ENCODE measurements at regions not wholly inside any gene's neighbourhood (a gene's known extent, or its start where the extent isn't known, plus 50 kb on each side); places are given as distances from the start of the nearest gene placed in this dataset.

DNA sequence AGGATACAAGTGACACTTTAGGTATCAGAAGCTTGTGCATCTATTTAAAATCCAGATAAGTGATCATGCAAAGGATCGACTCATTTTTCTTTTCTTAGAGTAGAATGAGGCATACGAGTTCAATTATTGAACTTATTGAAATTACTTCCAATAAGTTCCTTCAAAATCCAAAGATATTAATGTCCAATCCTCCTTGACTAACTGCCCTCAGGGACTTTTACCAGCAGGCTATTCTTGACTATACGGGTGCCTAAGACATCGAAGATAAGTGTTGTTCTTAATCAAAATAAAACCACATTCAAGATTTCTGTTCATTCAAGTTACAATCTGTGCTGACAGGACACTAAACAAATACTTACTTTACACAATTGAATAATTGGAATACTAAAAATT is 74.5 kb upstream of the SP4 start:
- CTCF ChIA-PET: interaction anchor here (0.5 to 2.2 kb wide), 14 partner anchors 9 to 215 kb away, joined by 3 to 13 read pairs (median 4); no protein-coding TSS in a partner anchor
- BruUV-seq (replicated peaks): no TSS peak
- Histone ChIP-seq H4K20me1 (ENCODE audit: control insufficient read depth, insufficient read depth) (no peaks in the 10 kb centered on the region), H3K4me1 (ENCODE audit: control insufficient read depth, insufficient read depth, low read length) (peaks cover 38% of the 10 kb centered on the region), H3K4me2 (ENCODE audit: control insufficient read depth, insufficient read depth) (peak overlapping the region; percentile 57), H3K79me2 (ENCODE audit: control insufficient read depth, insufficient read depth, low read length) (no peaks in the 10 kb centered on the region), H3K27me3 (replicated peaks in 1 of 2; ENCODE audit: control insufficient read depth in 2 of 2, insufficient read depth in 2 of 2, low read length in 1 of 2) (no peaks in the 10 kb centered on the region), H3K27ac (ENCODE audit: control insufficient read depth, insufficient read depth) (peak overlapping the region; percentile 85), H3K9ac (ENCODE audit: control insufficient read depth, insufficient read depth, low read length) (peak overlapping the region; percentile 26; the same call in 1 of the 2 replicates), H3K9me3 (replicated peaks; ENCODE audit: control insufficient read depth, insufficient read depth, low read length) (peaks cover 5% of the 10 kb centered on the region), H3K4me3 (peak overlapping the region; percentile 1; the same call in 1 of the 2 replicates), H2AFZ (ENCODE audit: control insufficient read depth, low read depth, low read length) (peak overlapping the region; percentile 6; the same call in 1 of the 2 replicates), H3K36me3 (ENCODE audit: control insufficient read depth in 2 of 2, insufficient read depth in 2 of 2, low read length in 1 of 2) (no peaks in the 10 kb centered on the region)
- RAD21 ChIA-PET (ENCODE audit: unreplicated experiment): interaction anchor here (0.6 to 3.0 kb wide), 26 partner anchors 9 to 1644 kb away, joined by 3 to 37 read pairs (median 6); partner anchors contain the start of gene SP4
- SMC1A ChIA-PET (ENCODE audit: uncharacterized antibody, unreplicated experiment): interaction anchor here (0.6 to 3.1 kb wide), 37 partner anchors 9 to 1528 kb away, joined by 3 to 52 read pairs (median 4); partner anchors contain the start of gene SP4
- no peak for FAIRE-seq
- in situ Hi-C loops (cut with MboI): loop anchor here (10.0 to 25.0 kb wide), 2 partner anchors 591 to 1116 kb away; partner anchors contain the start of gene CDCA7L
- WGBS (ENCODE audit: insufficient coverage, insufficient replicate concordance, low lambda C conversion rate, missing lambda C conversion rate): 9% methylated on average over 4 of the region's 4 CpGs
- ATAC-seq: no peak
- no peak for DNase-seq (ENCODE audit: low read depth, low spot score)
- intact Hi-C loops (cut with micrococcal nuclease; ENCODE audit: unreplicated experiment): loop anchor here (2.0 to 10.0 kb wide), 3 partner anchors 46 to 591 kb away; partner anchors contain the start of gene CDCA7L
- POLR2A ChIA-PET: interaction anchor here (0.6 to 2.2 kb wide), 10 partner anchors 8 to 222 kb away, joined by 3 to 17 read pairs (median 6); partner anchors contain the start of gene SP4
- no peak for TF ChIP-seq CHD1 (IDR thresholded peaks at IDR 0.05; ENCODE audit: low read depth, low read length)
- TF ChIP-seq, protein P1, sequence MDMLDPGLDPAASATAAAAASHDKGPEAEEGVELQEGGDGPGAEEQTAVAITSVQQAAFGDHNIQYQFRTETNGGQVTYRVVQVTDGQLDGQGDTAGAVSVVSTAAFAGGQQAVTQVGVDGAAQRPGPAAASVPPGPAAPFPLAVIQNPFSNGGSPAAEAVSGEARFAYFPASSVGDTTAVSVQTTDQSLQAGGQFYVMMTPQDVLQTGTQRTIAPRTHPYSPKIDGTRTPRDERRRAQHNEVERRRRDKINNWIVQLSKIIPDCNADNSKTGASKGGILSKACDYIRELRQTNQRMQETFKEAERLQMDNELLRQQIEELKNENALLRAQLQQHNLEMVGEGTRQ (IDR thresholded peaks at IDR 0.05; ENCODE audit: borderline replicate concordance, low read depth, low read length): no peak
- 0 out of 2 replicates have a peak, but pooled peaks have one; percentile 6 for TF ChIP-seq RCOR1 (conservative IDR thresholded peaks at IDR 0.05; ENCODE audit: low read depth, low read length)
- TF ChIP-seq, protein P2, sequence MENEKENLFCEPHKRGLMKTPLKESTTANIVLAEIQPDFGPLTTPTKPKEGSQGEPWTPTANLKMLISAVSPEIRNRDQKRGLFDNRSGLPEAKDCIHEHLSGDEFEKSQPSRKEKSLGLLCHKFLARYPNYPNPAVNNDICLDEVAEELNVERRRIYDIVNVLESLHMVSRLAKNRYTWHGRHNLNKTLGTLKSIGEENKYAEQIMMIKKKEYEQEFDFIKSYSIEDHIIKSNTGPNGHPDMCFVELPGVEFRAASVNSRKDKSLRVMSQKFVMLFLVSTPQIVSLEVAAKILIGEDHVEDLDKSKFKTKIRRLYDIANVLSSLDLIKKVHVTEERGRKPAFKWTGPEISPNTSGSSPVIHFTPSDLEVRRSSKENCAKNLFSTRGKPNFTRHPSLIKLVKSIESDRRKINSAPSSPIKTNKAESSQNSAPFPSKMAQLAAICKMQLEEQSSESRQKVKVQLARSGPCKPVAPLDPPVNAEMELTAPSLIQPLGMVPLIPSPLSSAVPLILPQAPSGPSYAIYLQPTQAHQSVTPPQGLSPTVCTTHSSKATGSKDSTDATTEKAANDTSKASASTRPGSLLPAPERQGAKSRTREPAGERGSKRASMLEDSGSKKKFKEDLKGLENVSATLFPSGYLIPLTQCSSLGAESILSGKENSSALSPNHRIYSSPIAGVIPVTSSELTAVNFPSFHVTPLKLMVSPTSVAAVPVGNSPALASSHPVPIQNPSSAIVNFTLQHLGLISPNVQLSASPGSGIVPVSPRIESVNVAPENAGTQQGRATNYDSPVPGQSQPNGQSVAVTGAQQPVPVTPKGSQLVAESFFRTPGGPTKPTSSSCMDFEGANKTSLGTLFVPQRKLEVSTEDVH (IDR thresholded peaks at IDR 0.05; ENCODE audit: low read depth, partially characterized antibody): no peak
- no peak for TF ChIP-seq MYB (IDR thresholded peaks at IDR 0.05; ENCODE audit: borderline replicate concordance, low read depth, low read length)
- no peak for TF ChIP-seq TARDBP (IDR thresholded peaks at IDR 0.05; ENCODE audit: borderline replicate concordance)
- no peak for TF ChIP-seq MTA2 (IDR thresholded peaks at IDR 0.05; ENCODE audit: low read depth)
